ENCODE measurements at regions not wholly inside any gene's neighbourhood (a gene's known extent, or its start where the extent isn't known, plus 50 kb on each side); places are given as distances from the start of the nearest gene placed in this dataset.
A peak's percentile ranks its signal among the peaks of the same experiment; 100 is the strongest.

DNA sequence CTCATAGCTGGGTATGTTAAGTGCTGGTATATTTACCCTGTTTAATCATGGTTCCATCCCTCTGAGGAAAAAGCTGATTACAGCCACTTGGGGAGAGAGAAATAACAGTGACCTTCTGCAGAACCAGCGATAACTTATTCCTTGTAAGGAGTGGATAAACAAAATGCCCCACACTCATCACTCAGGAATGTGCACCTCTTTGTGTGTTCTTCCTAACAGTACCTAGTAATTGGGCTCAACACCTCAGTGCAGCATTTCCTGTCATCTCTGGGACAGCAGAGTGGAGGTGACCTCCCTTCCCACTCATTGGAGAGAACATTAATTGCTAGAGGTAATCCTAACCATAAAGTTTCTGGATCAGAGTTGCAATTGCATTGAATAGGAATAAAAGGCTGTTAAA, 112.5 kb upstream of the F3 start:
- Mint-ChIP-seq H3K36me3 (ENCODE audit: low read depth) (peaks cover 2% of the 10 kb centered on the region), H3K27ac (peak overlapping the region; percentile 85), H3K4me1 (peaks cover 34% of the 10 kb centered on the region), H3K27me3 (ENCODE audit: insufficient read depth) (no peaks in the 10 kb centered on the region), H3K4me3 (no peak overlapping the region), H3K9me3 (no peaks in the 10 kb centered on the region)
- TF ChIP-seq, protein P1, sequence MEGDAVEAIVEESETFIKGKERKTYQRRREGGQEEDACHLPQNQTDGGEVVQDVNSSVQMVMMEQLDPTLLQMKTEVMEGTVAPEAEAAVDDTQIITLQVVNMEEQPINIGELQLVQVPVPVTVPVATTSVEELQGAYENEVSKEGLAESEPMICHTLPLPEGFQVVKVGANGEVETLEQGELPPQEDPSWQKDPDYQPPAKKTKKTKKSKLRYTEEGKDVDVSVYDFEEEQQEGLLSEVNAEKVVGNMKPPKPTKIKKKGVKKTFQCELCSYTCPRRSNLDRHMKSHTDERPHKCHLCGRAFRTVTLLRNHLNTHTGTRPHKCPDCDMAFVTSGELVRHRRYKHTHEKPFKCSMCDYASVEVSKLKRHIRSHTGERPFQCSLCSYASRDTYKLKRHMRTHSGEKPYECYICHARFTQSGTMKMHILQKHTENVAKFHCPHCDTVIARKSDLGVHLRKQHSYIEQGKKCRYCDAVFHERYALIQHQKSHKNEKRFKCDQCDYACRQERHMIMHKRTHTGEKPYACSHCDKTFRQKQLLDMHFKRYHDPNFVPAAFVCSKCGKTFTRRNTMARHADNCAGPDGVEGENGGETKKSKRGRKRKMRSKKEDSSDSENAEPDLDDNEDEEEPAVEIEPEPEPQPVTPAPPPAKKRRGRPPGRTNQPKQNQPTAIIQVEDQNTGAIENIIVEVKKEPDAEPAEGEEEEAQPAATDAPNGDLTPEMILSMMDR (conservative IDR thresholded peaks at IDR 0.05) = no peak
- H3K9me3 ChIP-seq (ENCODE audit: control insufficient read depth, low read length) = no peaks in the 10 kb centered on the region
- H3K27me3 ChIP-seq (ENCODE audit: control insufficient read depth, insufficient read depth, low read length, poor library complexity, severe bottlenecking) = no peaks in the 10 kb centered on the region
- DNase-seq = peak; percentile 65
- H3K27ac ChIP-seq (ENCODE audit: low read depth, low read length) = no peak overlapping the region
- no peak overlapping the region for H3K4me3 ChIP-seq (ENCODE audit: low read length)
- WGBS, 2 experiments (ENCODE audit: insufficient coverage in 1 of 2, insufficient read length in 1 of 2) = 42 to 67% methylated on average over 1 of the region's 1 CpG
- no peaks in the 10 kb centered on the region for H3K36me3 ChIP-seq (ENCODE audit: control insufficient read depth, insufficient read depth, low read length)
- no peak overlapping the region for H3K9ac ChIP-seq (ENCODE audit: extremely low read depth, low read length, poor library complexity, severe bottlenecking)
- H3K4me1 ChIP-seq (ENCODE audit: control insufficient read depth, insufficient read depth, low read length) = peaks cover 19% of the 10 kb centered on the region

GRCh38 chr1:94653454-94653853, 111.9 kb upstream of the F3 start:
- H3K27me3 ChIP-seq (ENCODE audit: control insufficient read depth, insufficient read depth, low read length, poor library complexity, severe bottlenecking) = no peaks in the 10 kb centered on the region
- no peaks in the 10 kb centered on the region for H3K9me3 Mint-ChIP-seq
- H3K36me3 ChIP-seq (ENCODE audit: control insufficient read depth, insufficient read depth, low read length) = no peaks in the 10 kb centered on the region
- H3K27ac Mint-ChIP-seq = peak overlapping the region; percentile 85
- H3K27ac ChIP-seq (ENCODE audit: low read depth, low read length) = no peak overlapping the region
- H3K36me3 Mint-ChIP-seq (ENCODE audit: low read depth) = peaks cover 2% of the 10 kb centered on the region
- WGBS, 2 experiments (ENCODE audit: insufficient coverage in 1 of 2, insufficient read length in 1 of 2) = 86% methylated on average over 3 of the region's 3 CpGs; no CpG with 5 or more reads in 1 of the 2 experiments
- H3K9me3 ChIP-seq (ENCODE audit: control insufficient read depth, low read length) = no peaks in the 10 kb centered on the region
- TF ChIP-seq, protein P1 (conservative IDR thresholded peaks at IDR 0.05) = no peak
- peaks cover 38% of the 10 kb centered on the region for H3K4me1 Mint-ChIP-seq
- H3K4me3 Mint-ChIP-seq = no peak overlapping the region
- no peaks in the 10 kb centered on the region for H3K27me3 Mint-ChIP-seq (ENCODE audit: insufficient read depth)
- no peak for DNase-seq
- H3K9ac ChIP-seq (ENCODE audit: extremely low read depth, low read length, poor library complexity, severe bottlenecking) = no peak overlapping the region
- H3K4me1 ChIP-seq (ENCODE audit: control insufficient read depth, insufficient read depth, low read length) = peaks cover 17% of the 10 kb centered on the region
- H3K4me3 ChIP-seq (ENCODE audit: low read length) = no peak overlapping the region

DNA sequence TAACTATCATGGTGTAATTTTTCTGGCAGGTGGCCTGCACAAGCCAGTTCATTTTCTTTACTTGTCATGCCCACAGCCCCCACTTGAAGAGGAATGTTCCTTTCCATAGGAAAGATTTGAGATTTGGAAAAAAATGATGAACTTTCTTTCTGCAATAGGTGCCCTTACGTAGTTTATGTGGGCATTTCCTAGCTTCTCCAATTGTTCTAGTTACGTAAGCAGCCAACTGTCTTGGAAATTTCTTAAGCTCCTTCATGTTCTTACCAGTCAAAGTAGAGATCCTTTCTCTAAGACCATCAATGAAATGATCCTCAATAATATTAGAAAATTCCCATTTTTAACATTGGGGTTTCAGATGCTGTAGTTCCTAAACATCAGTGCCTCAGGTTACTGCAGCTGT, 109.5 kb upstream of the F3 start:
- 95 to 100% methylated on average over 2 of the region's 2 CpGs for WGBS, 2 experiments (ENCODE audit: insufficient coverage in 1 of 2, insufficient read length in 1 of 2)
- H3K9ac ChIP-seq (ENCODE audit: extremely low read depth, low read length, poor library complexity, severe bottlenecking) = no peak overlapping the region
- H3K36me3 Mint-ChIP-seq (ENCODE audit: low read depth) = peaks cover 2% of the 10 kb centered on the region
- peaks cover 4% of the 10 kb centered on the region for H3K4me1 ChIP-seq (ENCODE audit: control insufficient read depth, insufficient read depth, low read length)
- H3K36me3 ChIP-seq (ENCODE audit: control insufficient read depth, insufficient read depth, low read length) = no peaks in the 10 kb centered on the region
- peaks cover 31% of the 10 kb centered on the region for H3K4me1 Mint-ChIP-seq
- no peaks in the 10 kb centered on the region for H3K27me3 ChIP-seq (ENCODE audit: control insufficient read depth, insufficient read depth, low read length, poor library complexity, severe bottlenecking)
- no peak overlapping the region for H3K27ac Mint-ChIP-seq
- DNase-seq = no peak
- no peaks in the 10 kb centered on the region for H3K9me3 Mint-ChIP-seq
- no peaks in the 10 kb centered on the region for H3K9me3 ChIP-seq (ENCODE audit: control insufficient read depth, low read length)
- no peak overlapping the region for H3K4me3 ChIP-seq (ENCODE audit: low read length)
- no peak overlapping the region for H3K4me3 Mint-ChIP-seq
- H3K27ac ChIP-seq (ENCODE audit: low read depth, low read length) = no peak overlapping the region
- TF ChIP-seq, protein P1 (conservative IDR thresholded peaks at IDR 0.05) = no peak
- peaks cover 1% of the 10 kb centered on the region for H3K27me3 Mint-ChIP-seq (ENCODE audit: insufficient read depth)

All from endodermal cell (in vitro differentiated cells).